SK-N-SH (cell line): ENCODE measurements at regions not wholly inside any gene's neighbourhood (a gene's known extent, or its start where the extent isn't known, plus 50 kb on each side); places are given as distances from the start of the nearest gene placed in this dataset.

Experiments used
- CTCF ChIA-PET: fragments of 300-600, 350-600 bp; formaldehyde crosslinking; extraction: SDS; loops from one replicate; lab custom pipeline; 2021; lab: Yijun Ruan, JAX
- POLR2A ChIA-PET: fragments of 350-600 bp; sonication (Branson Sonifier 250); formaldehyde crosslinking; extraction: SDS; loops from one replicate; lab custom pipeline; 2020; ENCODE audit warnings: antibody characterized with exemption, inconsistent platforms; lab: Yijun Ruan, JAX
- DNase-seq: peaks from one replicate; pipeline ENCODE4 v3.0.0; 2012
- H2AFZ ChIP-seq: fragments of 200-600 bp; sonication (generic); 2 replicates; pipeline ENCODE4 v1.8.1; 2016; ENCODE audit warnings: antibody characterized with exemption, mild to moderate bottlenecking, low read depth
- H3F3A ChIP-seq: fragments of 200-600 bp; sonication (generic); replicated peaks from 2 replicates; pipeline ENCODE3; 2016; ENCODE audit warnings: antibody characterized with exemption, mild to moderate bottlenecking; ENCODE audit not compliant: insufficient read depth
- H3K27ac ChIP-seq, 2 experiments: fragments of 200-500 bp in 1 of 2; fragments of 200-600 bp in 1 of 2; sonication (Bioruptor generic) in 1 of 2; sonication (generic), shearing (Covaris generic) in 1 of 2; 2 replicates each; pipeline versions ENCODE4 v1.5.1 to v1.6.1; 2014 to 2016; ENCODE audit warnings: low read depth in 2 of 2, inconsistent platforms in 1 of 2, low read length in 1 of 2, mild to moderate bottlenecking in 1 of 2, mixed read lengths in 1 of 2
- H3K27me3 ChIP-seq: fragments of 200-600 bp; sonication (generic), shearing (Covaris generic); 2 replicates; pipeline ENCODE4 v1.6.1; 2016; ENCODE audit warnings: mixed run types; ENCODE audit not compliant: insufficient read depth
- H3K36me3 ChIP-seq, 2 experiments: fragments of 200-500 bp in 1 of 2; fragments of 200-600 bp in 1 of 2; sonication (Bioruptor generic) in 1 of 2; sonication (generic) in 1 of 2; replicated peaks in 1 of 2; 2 replicates each; pipeline versions ENCODE3 to v1.5.1; 2014 to 2016; ENCODE audit warnings: low read length in 1 of 2, mild to moderate bottlenecking in 1 of 2; ENCODE audit not compliant: insufficient read depth in 2 of 2, control insufficient read depth in 1 of 2
- H3K4me1 ChIP-seq, 2 experiments: fragments of 200-500 bp in 1 of 2; fragments of 200-600 bp in 1 of 2; sonication (Bioruptor generic) in 1 of 2; sonication (generic), shearing (Covaris generic) in 1 of 2; 2 replicates each; pipeline versions ENCODE4 v1.5.1 to v1.6.1; 2014 to 2016; ENCODE audit warnings: low read depth in 1 of 2, low read length in 1 of 2, mixed run types in 1 of 2; ENCODE audit not compliant: insufficient read depth in 2 of 2, control insufficient read depth in 1 of 2
- H3K4me2 ChIP-seq: fragments of 200-600 bp; sonication (generic), shearing (Covaris generic); 2 replicates; pipeline ENCODE4 v1.6.1; 2017; ENCODE audit warnings: mixed run types
- H3K4me3 ChIP-seq, 2 experiments: fragments of 200-500 bp in 1 of 2; fragments of 200-600 bp in 1 of 2; sonication (Bioruptor generic) in 1 of 2; sonication (generic), shearing (Covaris generic) in 1 of 2; 2 replicates each; pipeline versions ENCODE4 v1.5.1 to v1.8.1; 2014 to 2016; ENCODE audit warnings: low read depth in 2 of 2, inconsistent platforms in 1 of 2, low read length in 1 of 2, mild to moderate bottlenecking in 1 of 2, mixed read lengths in 1 of 2, moderate library complexity in 1 of 2
- H3K79me2 ChIP-seq: fragments of 200-600 bp; sonication (generic); 2 replicates; pipeline ENCODE4 v1.8.1; 2017; ENCODE audit warnings: mild to moderate bottlenecking; ENCODE audit not compliant: insufficient read depth
- H3K9ac ChIP-seq: fragments of 200-600 bp; sonication (generic); 2 replicates; pipeline ENCODE4 v1.6.1; 2017; ENCODE audit warnings: mixed run types
- H3K9me2 ChIP-seq: fragments of 200-600 bp; sonication (generic); 2 replicates; pipeline ENCODE4 v1.6.1; 2017; ENCODE audit warnings: mixed run types
- H3K9me3 ChIP-seq: fragments of 200-600 bp; sonication (generic); 2 replicates; pipeline ENCODE4 v1.6.1; 2017; ENCODE audit warnings: mixed run types, mild to moderate bottlenecking, moderate library complexity
- H4K20me1 ChIP-seq: fragments of 200-600 bp; sonication (generic); 2 replicates; pipeline ENCODE4 v1.6.1; 2017; ENCODE audit warnings: mild to moderate bottlenecking, mixed run types; ENCODE audit not compliant: insufficient read depth
- ELF1 ChIP-seq: IDR thresholded peaks from 2 replicates; pipeline ENCODE4 v1.4.0; 2012
- EP300 ChIP-seq, 2 experiments: IDR thresholded peaks; 2 replicates each; pipeline versions ENCODE4 v1.4.0 to v1.6.1; 2012; ENCODE audit warnings: borderline replicate concordance in 1 of 2, low read depth in 1 of 2, low read length in 1 of 2
- EZH2phosphoT487 ChIP-seq: fragments of 200-600 bp; sonication (generic); IDR thresholded peaks from 2 replicates; pipeline ENCODE4 v1.6.1; 2017; ENCODE audit warnings: low read depth, mixed run types, mild to moderate bottlenecking, antibody characterized with exemption, moderate library complexity, borderline replicate concordance
- FOSL2 ChIP-seq: IDR thresholded peaks from 2 replicates; pipeline ENCODE4 v1.4.0; 2012; ENCODE audit warnings: low read depth, mild to moderate bottlenecking, moderate library complexity, borderline replicate concordance
- FOXJ3 ChIP-seq: sonication (generic); formaldehyde crosslinking; IDR thresholded peaks from 2 replicates; pipeline ENCODE4 v1.5.1; 2020; ENCODE audit warnings: mild to moderate bottlenecking, missing genetic modification reagents
- GABPA ChIP-seq: IDR thresholded peaks from 2 replicates; pipeline ENCODE4 v1.4.0; 2012; ENCODE audit warnings: low read depth, mild to moderate bottlenecking
- JUND ChIP-seq: IDR thresholded peaks from 2 replicates; pipeline ENCODE4 v1.4.0; 2012
- MXI1 ChIP-seq: IDR thresholded peaks from 2 replicates; pipeline ENCODE4 v1.6.1; 2012; ENCODE audit warnings: mild to moderate bottlenecking, low read depth, low read length, improper control_type of control experiment
- NRF1 ChIP-seq: IDR thresholded peaks from 2 replicates; pipeline ENCODE4 v1.6.1; 2012; ENCODE audit warnings: low read depth, mild to moderate bottlenecking, low read length
- RCOR1 ChIP-seq: fragments of 150-350 bp; IDR thresholded peaks from 2 replicates; pipeline ENCODE4 v1.6.1; 2017; ENCODE audit warnings: antibody characterized with exemption, low read length
- SMC3 ChIP-seq: IDR thresholded peaks from 2 replicates; pipeline ENCODE4 v1.6.1; 2012; ENCODE audit warnings: low read depth, low read length, improper control_type of control experiment
- TAF1 ChIP-seq: IDR thresholded peaks from 2 replicates; pipeline ENCODE4 v1.6.1; 2012; ENCODE audit warnings: low read depth, mild to moderate bottlenecking, low read length, moderate library complexity, borderline replicate concordance
- TCF12 ChIP-seq: IDR thresholded peaks from 2 replicates; pipeline ENCODE4 v1.4.0; 2012
- WGBS: methylation state at CpG from one replicate; pipeline ENCODE4 v1.1.6; 2017; ENCODE audit warnings: low lambda C conversion rate; 5-methylcytosine and 5-hydroxymethylcytosine counted together
- TF ChIP-seq, protein P1 (sequence below): IDR thresholded peaks from 2 replicates; pipeline ENCODE4 v1.6.1; 2012; ENCODE audit warnings: mild to moderate bottlenecking, low read depth, low read length, moderate library complexity
- TF ChIP-seq, protein P2 (sequence below): fragments of 150-350 bp; IDR thresholded peaks from 2 replicates; pipeline ENCODE4 v1.6.1; 2017; ENCODE audit warnings: antibody characterized with exemption, low read length, low read depth, borderline replicate concordance
- TF ChIP-seq, protein P3 (sequence below): IDR thresholded peaks from 2 replicates; pipeline ENCODE4 v1.4.0; 2012; ENCODE audit warnings: low read depth, borderline replicate concordance

DNA sequence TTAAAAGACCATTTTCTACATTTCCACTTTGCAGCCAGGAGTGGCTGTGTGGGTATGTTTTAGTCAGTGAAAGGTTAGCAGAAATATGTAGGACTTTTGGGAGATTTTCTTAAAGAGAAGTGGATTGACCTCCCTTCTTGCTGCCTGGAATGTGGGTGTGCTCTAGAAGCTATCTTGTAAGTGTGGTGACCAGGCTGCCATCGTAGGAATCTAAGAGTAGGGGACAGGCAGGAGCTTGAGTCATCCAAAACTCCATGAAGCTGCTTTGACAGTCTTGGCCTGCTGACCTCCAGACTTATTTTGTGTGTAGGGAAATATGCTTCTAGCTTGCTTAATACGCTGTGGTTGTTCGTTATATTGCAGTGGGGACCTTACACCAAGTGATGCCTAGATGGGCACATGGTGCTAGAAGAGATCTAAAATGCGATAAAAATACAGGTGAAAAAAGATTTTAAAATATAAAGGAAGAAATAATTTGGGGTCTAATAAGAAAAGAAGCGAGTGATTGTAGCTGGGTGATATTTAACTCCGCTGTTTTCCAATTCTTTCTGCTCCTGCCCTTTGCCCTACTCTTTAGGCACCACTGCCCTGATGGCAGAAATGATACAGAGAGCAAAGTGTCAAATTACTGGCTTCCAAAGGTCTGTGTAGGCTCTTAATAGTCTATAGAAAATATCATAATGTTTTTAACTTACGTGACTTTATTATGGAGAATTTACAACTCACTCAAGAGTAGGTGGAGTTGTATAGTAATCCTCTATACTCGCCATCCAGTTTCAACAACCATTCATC lies 298.2 kb upstream of the ZNF608 start:
- H3K9ac ChIP-seq: peak overlapping the region; percentile 53; the same call in 1 of the 2 replicates
- peak overlapping the region; percentile 87 for H3K27ac ChIP-seq
- ChIA-PET POLR2A (no interaction called here), CTCF (no interaction called here)
- peaks cover 19% of the 10 kb centered on the region for H3F3A ChIP-seq
- 83% methylated on average over 8 of the region's 8 CpGs for WGBS
- no peaks in the 10 kb centered on the region for H3K9me3 ChIP-seq
- H2AFZ ChIP-seq: peak overlapping the region; percentile 53; the same call in 1 of the 2 replicates
- H3K4me3 ChIP-seq: no peak overlapping the region; a peak in 1 of 4 replicates
- H3K4me2 ChIP-seq: peak overlapping the region; percentile 70
- no peaks in the 10 kb centered on the region for H3K36me3 ChIP-seq
- H3K4me1 ChIP-seq: peaks cover 20 to 33% of the 10 kb centered on the region in 2 experiments
- TF ChIP-seq RCOR1: no peak
- no peak for TF ChIP-seq EZH2phosphoT487
- no peak for TF ChIP-seq SMC3
- no peak for TF ChIP-seq TCF12
- no peak for TF ChIP-seq EP300 (IDR thresholded peaks at IDR 0.05; ENCODE audit: borderline replicate concordance in 1 of 2, low read depth in 1 of 2, low read length in 1 of 2)
- no peak for TF ChIP-seq MXI1
- TF ChIP-seq, protein P1, sequence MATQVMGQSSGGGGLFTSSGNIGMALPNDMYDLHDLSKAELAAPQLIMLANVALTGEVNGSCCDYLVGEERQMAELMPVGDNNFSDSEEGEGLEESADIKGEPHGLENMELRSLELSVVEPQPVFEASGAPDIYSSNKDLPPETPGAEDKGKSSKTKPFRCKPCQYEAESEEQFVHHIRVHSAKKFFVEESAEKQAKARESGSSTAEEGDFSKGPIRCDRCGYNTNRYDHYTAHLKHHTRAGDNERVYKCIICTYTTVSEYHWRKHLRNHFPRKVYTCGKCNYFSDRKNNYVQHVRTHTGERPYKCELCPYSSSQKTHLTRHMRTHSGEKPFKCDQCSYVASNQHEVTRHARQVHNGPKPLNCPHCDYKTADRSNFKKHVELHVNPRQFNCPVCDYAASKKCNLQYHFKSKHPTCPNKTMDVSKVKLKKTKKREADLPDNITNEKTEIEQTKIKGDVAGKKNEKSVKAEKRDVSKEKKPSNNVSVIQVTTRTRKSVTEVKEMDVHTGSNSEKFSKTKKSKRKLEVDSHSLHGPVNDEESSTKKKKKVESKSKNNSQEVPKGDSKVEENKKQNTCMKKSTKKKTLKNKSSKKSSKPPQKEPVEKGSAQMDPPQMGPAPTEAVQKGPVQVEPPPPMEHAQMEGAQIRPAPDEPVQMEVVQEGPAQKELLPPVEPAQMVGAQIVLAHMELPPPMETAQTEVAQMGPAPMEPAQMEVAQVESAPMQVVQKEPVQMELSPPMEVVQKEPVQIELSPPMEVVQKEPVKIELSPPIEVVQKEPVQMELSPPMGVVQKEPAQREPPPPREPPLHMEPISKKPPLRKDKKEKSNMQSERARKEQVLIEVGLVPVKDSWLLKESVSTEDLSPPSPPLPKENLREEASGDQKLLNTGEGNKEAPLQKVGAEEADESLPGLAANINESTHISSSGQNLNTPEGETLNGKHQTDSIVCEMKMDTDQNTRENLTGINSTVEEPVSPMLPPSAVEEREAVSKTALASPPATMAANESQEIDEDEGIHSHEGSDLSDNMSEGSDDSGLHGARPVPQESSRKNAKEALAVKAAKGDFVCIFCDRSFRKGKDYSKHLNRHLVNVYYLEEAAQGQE: no peak
- TF ChIP-seq, protein P2, sequence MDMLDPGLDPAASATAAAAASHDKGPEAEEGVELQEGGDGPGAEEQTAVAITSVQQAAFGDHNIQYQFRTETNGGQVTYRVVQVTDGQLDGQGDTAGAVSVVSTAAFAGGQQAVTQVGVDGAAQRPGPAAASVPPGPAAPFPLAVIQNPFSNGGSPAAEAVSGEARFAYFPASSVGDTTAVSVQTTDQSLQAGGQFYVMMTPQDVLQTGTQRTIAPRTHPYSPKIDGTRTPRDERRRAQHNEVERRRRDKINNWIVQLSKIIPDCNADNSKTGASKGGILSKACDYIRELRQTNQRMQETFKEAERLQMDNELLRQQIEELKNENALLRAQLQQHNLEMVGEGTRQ: no peak
- TF ChIP-seq, protein P3, sequence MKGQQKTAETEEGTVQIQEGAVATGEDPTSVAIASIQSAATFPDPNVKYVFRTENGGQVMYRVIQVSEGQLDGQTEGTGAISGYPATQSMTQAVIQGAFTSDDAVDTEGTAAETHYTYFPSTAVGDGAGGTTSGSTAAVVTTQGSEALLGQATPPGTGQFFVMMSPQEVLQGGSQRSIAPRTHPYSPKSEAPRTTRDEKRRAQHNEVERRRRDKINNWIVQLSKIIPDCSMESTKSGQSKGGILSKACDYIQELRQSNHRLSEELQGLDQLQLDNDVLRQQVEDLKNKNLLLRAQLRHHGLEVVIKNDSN: no peak
- TF ChIP-seq TAF1: no peak
- no peak for TF ChIP-seq JUND
- no peak for TF ChIP-seq GABPA
- no peak for TF ChIP-seq FOXJ3 (CRISPR knock-in tag)
- no peak for TF ChIP-seq ELF1
- no peak for TF ChIP-seq FOSL2
- TF ChIP-seq NRF1: no peak
- no peaks in the 10 kb centered on the region for H3K27me3 ChIP-seq
- H3K79me2 ChIP-seq: no peaks in the 10 kb centered on the region
- DNase-seq: no peak
- no peaks in the 10 kb centered on the region for H4K20me1 ChIP-seq
- H3K9me2 ChIP-seq: no peaks in the 10 kb centered on the region
